Left lung (tissue), 4 donors: ENCODE measurements at regions not wholly inside any gene's neighbourhood (a gene's known extent, or its start where the extent isn't known, plus 50 kb on each side); places are given as distances from the start of the nearest gene placed in this dataset.

Experiments used
- ATAC-seq: fragments of 200-7000 bp; cut with Tn5 transposase; one replicate; pipeline ENCODE4 v1.9.1; 2020; ENCODE audit warnings: moderate library complexity
- DNase-seq, 4 donors: peaks; one replicate each; pipeline ENCODE4 v3.0.0-alpha.2; 2013 to 2020
- H3K27ac ChIP-seq, 2 donors: fragments of 200-600 bp; sonication (generic) in 1 of 2; one replicate each; pipeline versions ENCODE4 v1.5.0 to v1.8.0; 2020 to 2021
- H3K27me3 ChIP-seq, 2 donors: fragments of 200-600 bp; sonication (generic) in 1 of 2; one replicate each; pipeline versions ENCODE4 v1.5.0 to v1.8.0; 2020 to 2021
- H3K36me3 ChIP-seq, 2 donors: fragments of 200-600 bp; sonication (generic) in 1 of 2; one replicate each; pipeline versions ENCODE4 v1.5.0 to v1.8.0; 2020 to 2021
- H3K4me1 ChIP-seq, 2 donors: fragments of 200-600 bp; one replicate each; pipeline ENCODE4 v1.8.0; 2021
- H3K4me3 ChIP-seq, 2 donors: fragments of 200-600 bp; sonication (generic) in 1 of 2; one replicate each; pipeline versions ENCODE4 v1.5.0 to v1.8.0; 2020 to 2021; ENCODE audit warnings: mild to moderate bottlenecking in 1 of 2
- H3K9me3 ChIP-seq, 2 donors: fragments of 200-600 bp; sonication (generic) in 1 of 2; one replicate each; pipeline versions ENCODE4 v1.5.0 to v1.8.0; 2020 to 2021
- intact Hi-C, 2 donors: fragments of 100-400 bp; cut with DNase I; formaldehyde crosslinking; loops; one replicate each; pipeline versions ENCODE4 v1.11.2 to v1.14.2; 2022
- TF ChIP-seq, protein P1 (sequence below), 2 donors: fragments of 200-600 bp; sonication (generic) in 1 of 2; IDR thresholded peaks; one replicate each; pipeline versions ENCODE4 v1.5.0 to v1.8.0; 2021; ENCODE audit warnings: antibody characterized with exemption in 2 of 2
- donor health status: DM: no; HTN: yes; CAD: no.
- donor health status: DM: no; HTN: no; CAD: no.

DNA sequence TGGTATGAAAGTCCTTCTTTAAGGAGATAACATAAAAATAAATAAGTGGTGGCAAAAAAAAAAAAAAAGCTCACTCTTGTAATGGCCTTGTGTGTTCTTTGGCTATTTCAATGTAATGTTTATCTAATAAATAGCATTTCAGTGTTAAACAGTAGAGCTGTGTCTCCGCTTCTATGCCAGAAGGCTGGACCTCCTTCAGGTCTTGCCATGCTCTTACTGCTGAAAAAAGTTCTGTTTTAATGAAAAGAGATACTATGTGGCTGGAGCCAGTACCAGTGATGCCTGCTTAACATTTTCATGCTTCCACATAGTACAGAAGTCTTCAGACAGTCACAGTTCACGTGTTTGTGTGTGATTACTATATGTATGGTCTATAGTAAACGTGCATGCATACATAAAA, 74.1 kb upstream of the PRICKLE1 start:
- no peak for DNase-seq
- intact Hi-C loops: no loop called here
- Histone ChIP-seq H3K9me3 (peaks cover 0 to 9% of the 10 kb centered on the region in 2 donors), H3K36me3 (no peaks in the 10 kb centered on the region), H3K4me3 (no peak overlapping the region), H3K4me1 (no peaks in the 10 kb centered on the region), H3K27ac (no peak overlapping the region), H3K27me3 (no peaks in the 10 kb centered on the region)
- TF ChIP-seq, protein P1, sequence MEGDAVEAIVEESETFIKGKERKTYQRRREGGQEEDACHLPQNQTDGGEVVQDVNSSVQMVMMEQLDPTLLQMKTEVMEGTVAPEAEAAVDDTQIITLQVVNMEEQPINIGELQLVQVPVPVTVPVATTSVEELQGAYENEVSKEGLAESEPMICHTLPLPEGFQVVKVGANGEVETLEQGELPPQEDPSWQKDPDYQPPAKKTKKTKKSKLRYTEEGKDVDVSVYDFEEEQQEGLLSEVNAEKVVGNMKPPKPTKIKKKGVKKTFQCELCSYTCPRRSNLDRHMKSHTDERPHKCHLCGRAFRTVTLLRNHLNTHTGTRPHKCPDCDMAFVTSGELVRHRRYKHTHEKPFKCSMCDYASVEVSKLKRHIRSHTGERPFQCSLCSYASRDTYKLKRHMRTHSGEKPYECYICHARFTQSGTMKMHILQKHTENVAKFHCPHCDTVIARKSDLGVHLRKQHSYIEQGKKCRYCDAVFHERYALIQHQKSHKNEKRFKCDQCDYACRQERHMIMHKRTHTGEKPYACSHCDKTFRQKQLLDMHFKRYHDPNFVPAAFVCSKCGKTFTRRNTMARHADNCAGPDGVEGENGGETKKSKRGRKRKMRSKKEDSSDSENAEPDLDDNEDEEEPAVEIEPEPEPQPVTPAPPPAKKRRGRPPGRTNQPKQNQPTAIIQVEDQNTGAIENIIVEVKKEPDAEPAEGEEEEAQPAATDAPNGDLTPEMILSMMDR (IDR thresholded peaks at IDR 0.05): no peak
- ATAC-seq: no peak

DNA sequence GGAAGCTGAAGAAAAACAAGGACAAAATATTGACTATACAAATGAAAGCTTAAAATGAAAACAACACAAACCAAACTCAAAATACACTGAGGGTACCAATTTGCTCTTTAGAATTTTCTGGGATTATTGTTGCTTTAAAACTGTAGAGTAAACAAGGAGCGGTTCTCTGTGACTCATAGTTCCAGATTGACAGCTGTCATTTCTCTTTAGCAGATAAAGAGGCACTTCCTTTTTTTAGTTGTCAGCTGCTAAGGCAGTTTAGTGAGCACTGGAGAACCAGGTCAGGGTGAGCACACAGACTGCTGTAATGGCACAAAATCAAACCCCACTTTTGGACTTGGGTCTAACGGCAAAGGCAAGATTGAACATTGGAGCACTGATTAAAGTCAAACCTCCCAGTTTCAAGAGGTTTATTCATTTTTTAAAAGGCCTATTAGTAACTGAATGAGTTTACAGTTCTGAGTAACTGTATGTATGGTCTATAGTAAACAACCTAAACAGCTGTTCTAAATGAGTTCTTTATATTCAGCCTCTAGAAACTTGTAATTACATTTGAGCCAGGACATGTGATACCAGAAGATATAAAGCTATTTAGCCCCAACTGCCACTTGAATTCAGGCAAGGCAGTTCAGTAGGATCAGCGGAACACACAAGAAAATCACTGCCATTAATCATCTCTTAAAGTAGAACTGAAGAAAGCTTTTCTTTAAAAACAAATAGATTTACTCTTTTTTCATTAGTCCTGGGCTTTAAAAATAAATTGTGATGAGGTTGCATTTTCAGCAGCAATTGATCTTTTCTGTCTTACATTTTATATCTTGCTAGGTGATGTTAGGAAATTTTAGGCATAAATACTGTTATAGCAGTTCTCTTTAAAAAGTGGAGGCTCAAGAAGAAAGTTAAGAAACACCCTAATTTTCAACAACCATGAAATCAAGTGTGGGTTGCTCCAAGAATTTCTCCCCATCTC, 71.7 kb upstream of the PRICKLE1 start:
- Histone ChIP-seq H3K9me3 (peaks cover 0 to 9% of the 10 kb centered on the region in 2 donors), H3K36me3 (no peaks in the 10 kb centered on the region), H3K27ac (no peak overlapping the region), H3K4me1 (no peaks in the 10 kb centered on the region), H3K4me3 (no peak overlapping the region), H3K27me3 (no peaks in the 10 kb centered on the region)
- DNase-seq: no peak
- no peak for ATAC-seq
- intact Hi-C loops: no loop called here
- TF ChIP-seq, protein P1 (IDR thresholded peaks at IDR 0.05): no peak

DNA sequence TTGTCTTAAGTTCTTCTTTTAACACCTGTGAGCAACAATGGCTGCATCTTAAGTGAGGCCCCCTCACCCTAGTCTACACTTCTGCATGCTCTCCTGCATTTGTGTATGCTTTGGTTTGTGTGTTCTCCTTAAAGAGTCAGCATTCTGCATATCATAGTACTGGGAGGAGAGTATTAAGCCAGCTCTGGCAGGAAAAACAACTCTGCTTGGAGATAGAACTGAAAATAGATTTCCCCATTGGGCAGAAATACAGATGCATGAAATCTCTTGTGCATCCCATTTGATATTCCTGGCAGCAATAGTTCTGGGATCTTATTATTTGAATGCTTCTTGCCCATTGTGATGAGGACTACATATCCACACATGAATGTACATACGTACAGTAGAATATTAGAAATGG, 70.6 kb upstream of the PRICKLE1 start:
- Histone ChIP-seq H3K4me3 (no peak overlapping the region), H3K27me3 (no peaks in the 10 kb centered on the region), H3K9me3 (peaks cover 0 to 9% of the 10 kb centered on the region in 2 donors), H3K27ac (no peak overlapping the region), H3K36me3 (no peaks in the 10 kb centered on the region), H3K4me1 (no peaks in the 10 kb centered on the region)
- TF ChIP-seq, protein P1 (IDR thresholded peaks at IDR 0.05): no peak
- intact Hi-C loops: no loop called here
- ATAC-seq: no peak
- DNase-seq: no peak

DNA sequence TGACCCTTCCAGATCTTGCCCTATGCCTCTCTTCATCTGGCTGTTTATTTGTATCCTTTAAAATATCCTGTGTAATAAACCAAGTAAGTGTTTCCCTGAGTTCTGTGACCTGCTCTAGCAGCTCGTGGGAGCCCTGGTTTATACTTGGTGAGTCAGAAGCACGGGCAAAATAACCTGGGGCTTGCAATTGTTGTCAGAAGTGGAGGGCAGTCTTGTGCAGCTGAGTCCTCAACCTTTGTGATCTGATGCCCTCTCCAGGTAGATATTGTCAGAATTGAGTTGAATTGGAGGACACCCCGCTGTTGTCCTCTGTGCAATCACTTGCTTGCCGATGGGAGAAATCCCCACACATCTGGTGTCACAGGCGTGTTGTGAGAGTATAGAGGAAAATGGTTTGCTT, 62.5 kb upstream of the PRICKLE1 start:
- no peak for ATAC-seq
- no peaks in the 10 kb centered on the region for H3K27me3 ChIP-seq
- TF ChIP-seq, protein P1 (IDR thresholded peaks at IDR 0.05): no peak
- no peaks in the 10 kb centered on the region for H3K9me3 ChIP-seq
- no peak overlapping the region for H3K27ac ChIP-seq
- intact Hi-C loops: no loop called here
- H3K4me3 ChIP-seq: no peak overlapping the region
- H3K36me3 ChIP-seq: no peaks in the 10 kb centered on the region
- H3K4me1 ChIP-seq: no peaks in the 10 kb centered on the region
- no peak for DNase-seq

DNA sequence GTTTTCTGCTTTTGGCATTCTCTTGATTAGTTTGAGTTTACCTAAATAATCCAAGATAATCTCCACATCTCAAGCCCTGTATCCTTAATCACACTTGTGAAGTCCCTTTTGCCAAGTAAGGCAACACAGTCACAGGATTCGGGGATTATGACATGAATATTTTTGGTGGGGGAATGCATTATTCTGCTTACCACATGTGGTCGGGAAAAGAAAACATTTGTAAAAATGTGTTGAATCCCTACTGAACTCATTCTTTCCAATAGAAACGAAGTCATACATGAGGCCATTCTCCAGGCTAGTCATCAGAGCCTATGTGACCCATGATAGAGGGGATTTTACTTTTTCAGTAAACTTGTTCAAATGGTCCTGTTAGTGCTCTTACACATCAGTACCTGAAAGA, 58.5 kb upstream of the PRICKLE1 start:
- Histone ChIP-seq H3K9me3 (no peaks in the 10 kb centered on the region), H3K4me1 (no peaks in the 10 kb centered on the region), H3K4me3 (no peak overlapping the region), H3K36me3 (no peaks in the 10 kb centered on the region), H3K27ac (no peak overlapping the region), H3K27me3 (no peaks in the 10 kb centered on the region)
- ATAC-seq: no peak
- TF ChIP-seq, protein P1 (IDR thresholded peaks at IDR 0.05): no peak
- intact Hi-C loops: no loop called here
- DNase-seq: no peak
